ENCODE measurements at regions not wholly inside any gene's neighbourhood (a gene's known extent, or its start where the extent isn't known, plus 50 kb on each side); places are given as distances from the start of the nearest gene placed in this dataset.

GRCh38 chr17:33838281-33838680 lies 416.8 kb upstream of the CCL2 start:
- TF ChIP-seq CTCF (conservative IDR thresholded peaks at IDR 0.05; ENCODE audit: low read length), result no peak
- TF ChIP-seq EZH2phosphoT487 (IDR thresholded peaks at IDR 0.05; ENCODE audit: borderline replicate concordance), result no peak

Data from Loucy (cell line).